HepG2 (cell line): ENCODE measurements at regions not wholly inside any gene's neighbourhood (a gene's known extent, or its start where the extent isn't known, plus 50 kb on each side); places are given as distances from the start of the nearest gene placed in this dataset.

Source experiments
- CREM ChIP-seq, 2 experiments: sonication (generic) in 1 of 2; formaldehyde crosslinking in 1 of 2; IDR thresholded peaks; 2 replicates each; pipeline versions ENCODE4 v1.4.0 to v1.6.1; 2016 to 2020; ENCODE audit warnings: antibody characterized with exemption in 1 of 2, mild to moderate bottlenecking in 1 of 2, missing genetic modification reagents in 1 of 2
- FOXA1 ChIP-seq, 2 experiments: fragments of 450-650 bp in 1 of 2; sonication (generic) in 1 of 2; formaldehyde crosslinking in 1 of 2; IDR thresholded peaks; 2 replicates each; pipeline versions ENCODE4 v1.4.0 to v1.6.1; 2016 to 2020; ENCODE audit warnings: missing genetic modification reagents in 1 of 2
- FOXM1 ChIP-seq: sonication (generic); formaldehyde crosslinking; IDR thresholded peaks from 2 replicates; pipeline ENCODE4 v1.5.0; 2020; ENCODE audit warnings: missing genetic modification reagents
- FOXP1 ChIP-seq, 2 experiments: fragments of 450-650 bp in 1 of 2; IDR thresholded peaks; 2 replicates each; pipeline ENCODE4 v1.6.1; 2017 to 2018; ENCODE audit warnings: antibody characterized with exemption in 1 of 2
- MIXL1 ChIP-seq: IDR thresholded peaks from 2 replicates; pipeline ENCODE4 v1.6.1; 2016
- ONECUT2 ChIP-seq: sonication (generic); formaldehyde crosslinking; IDR thresholded peaks from 2 replicates; pipeline ENCODE4 v1.4.0; 2020; ENCODE audit warnings: missing genetic modification reagents
- TCF7 ChIP-seq: sonication (generic); IDR thresholded peaks from 2 replicates; pipeline ENCODE4 v1.6.1; 2016; ENCODE audit warnings: antibody characterized with exemption, low read depth
- TEAD3 ChIP-seq: optimal IDR thresholded peaks from 2 replicates; pipeline ENCODE3; 2016; ENCODE audit warnings: borderline replicate concordance
- ZBTB7A ChIP-seq: sonication (generic); formaldehyde crosslinking; IDR thresholded peaks from 2 replicates; pipeline ENCODE4 v1.8.0; 2022; ENCODE audit warnings: mild to moderate bottlenecking, missing genetic modification reagents
- ZNF101 ChIP-seq: sonication (generic); formaldehyde crosslinking; IDR thresholded peaks from 2 replicates; pipeline ENCODE4 v1.4.0; 2020; ENCODE audit warnings: mild to moderate bottlenecking, low read depth, missing genetic modification reagents, borderline replicate concordance
- ZNF430 ChIP-seq: sonication (generic); formaldehyde crosslinking; IDR thresholded peaks from 2 replicates; pipeline ENCODE4 v1.9.0; 2021; ENCODE audit warnings: mild to moderate bottlenecking, missing genetic modification reagents
- ZNF546 ChIP-seq: sonication (generic); formaldehyde crosslinking; conservative IDR thresholded peaks from 2 replicates; pipeline ENCODE4 v1.8.1; 2023; ENCODE audit warnings: mild to moderate bottlenecking, missing genetic modification reagents
- ZNF614 ChIP-seq: IDR thresholded peaks from 2 replicates; pipeline ENCODE4 v1.6.1; 2018; ENCODE audit warnings: missing biosample characterization, missing genetic modification reagents, inconsistent platforms, borderline replicate concordance
- ZNF709 ChIP-seq: sonication (generic); formaldehyde crosslinking; IDR thresholded peaks from 2 replicates; pipeline ENCODE4 v1.5.0; 2020; ENCODE audit warnings: mild to moderate bottlenecking, missing genetic modification reagents
- TF ChIP-seq, protein P1 (sequence below), 2 experiments: IDR thresholded peaks; 2 replicates each; pipeline ENCODE4 v1.6.1; 2011 to 2012; ENCODE audit warnings: low read length in 2 of 2, borderline replicate concordance in 1 of 2, low read depth in 1 of 2, mild to moderate bottlenecking in 1 of 2, moderate library complexity in 1 of 2
- TF ChIP-seq, protein P2 (sequence below): IDR thresholded peaks from 2 replicates; pipeline ENCODE4 v1.4.0; 2020; ENCODE audit warnings: mild to moderate bottlenecking, missing genetic modification reagents
- TF ChIP-seq, protein P3 (sequence below): sonication (generic); formaldehyde crosslinking; IDR thresholded peaks from 2 replicates; pipeline ENCODE4 v1.8.1; 2023; ENCODE audit warnings: mild to moderate bottlenecking, missing genetic modification reagents, borderline replicate concordance
- TF ChIP-seq, protein P4 (sequence below): sonication (generic); formaldehyde crosslinking; IDR thresholded peaks from 2 replicates; pipeline ENCODE4 v1.5.1; 2020; ENCODE audit warnings: missing genetic modification reagents, mild to moderate bottlenecking, borderline replicate concordance

DNA sequence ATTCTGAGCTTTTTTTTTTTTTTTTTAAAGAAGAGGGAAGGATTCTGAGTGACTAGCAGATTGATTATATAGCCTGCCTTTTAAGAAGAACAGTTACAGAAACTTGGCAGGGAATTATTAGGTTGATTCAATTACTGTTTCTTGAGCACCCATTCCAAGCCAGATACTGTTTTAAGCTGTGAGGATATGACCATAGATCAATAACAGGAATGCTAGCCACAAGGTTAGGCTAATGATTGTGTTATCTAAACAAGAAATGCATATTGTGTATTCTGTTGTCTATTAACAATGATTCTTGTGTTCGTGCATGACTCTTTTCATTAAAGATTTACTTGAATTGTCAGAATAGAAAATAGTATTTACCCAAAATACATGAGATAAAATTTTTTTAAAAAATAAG, 67.1 kb downstream of the PRORP start (continued):
- TF ChIP-seq, protein P1, sequence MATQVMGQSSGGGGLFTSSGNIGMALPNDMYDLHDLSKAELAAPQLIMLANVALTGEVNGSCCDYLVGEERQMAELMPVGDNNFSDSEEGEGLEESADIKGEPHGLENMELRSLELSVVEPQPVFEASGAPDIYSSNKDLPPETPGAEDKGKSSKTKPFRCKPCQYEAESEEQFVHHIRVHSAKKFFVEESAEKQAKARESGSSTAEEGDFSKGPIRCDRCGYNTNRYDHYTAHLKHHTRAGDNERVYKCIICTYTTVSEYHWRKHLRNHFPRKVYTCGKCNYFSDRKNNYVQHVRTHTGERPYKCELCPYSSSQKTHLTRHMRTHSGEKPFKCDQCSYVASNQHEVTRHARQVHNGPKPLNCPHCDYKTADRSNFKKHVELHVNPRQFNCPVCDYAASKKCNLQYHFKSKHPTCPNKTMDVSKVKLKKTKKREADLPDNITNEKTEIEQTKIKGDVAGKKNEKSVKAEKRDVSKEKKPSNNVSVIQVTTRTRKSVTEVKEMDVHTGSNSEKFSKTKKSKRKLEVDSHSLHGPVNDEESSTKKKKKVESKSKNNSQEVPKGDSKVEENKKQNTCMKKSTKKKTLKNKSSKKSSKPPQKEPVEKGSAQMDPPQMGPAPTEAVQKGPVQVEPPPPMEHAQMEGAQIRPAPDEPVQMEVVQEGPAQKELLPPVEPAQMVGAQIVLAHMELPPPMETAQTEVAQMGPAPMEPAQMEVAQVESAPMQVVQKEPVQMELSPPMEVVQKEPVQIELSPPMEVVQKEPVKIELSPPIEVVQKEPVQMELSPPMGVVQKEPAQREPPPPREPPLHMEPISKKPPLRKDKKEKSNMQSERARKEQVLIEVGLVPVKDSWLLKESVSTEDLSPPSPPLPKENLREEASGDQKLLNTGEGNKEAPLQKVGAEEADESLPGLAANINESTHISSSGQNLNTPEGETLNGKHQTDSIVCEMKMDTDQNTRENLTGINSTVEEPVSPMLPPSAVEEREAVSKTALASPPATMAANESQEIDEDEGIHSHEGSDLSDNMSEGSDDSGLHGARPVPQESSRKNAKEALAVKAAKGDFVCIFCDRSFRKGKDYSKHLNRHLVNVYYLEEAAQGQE (IDR thresholded peaks at IDR 0.05; ENCODE audit: borderline replicate concordance in 1 of 2, low read depth in 1 of 2, low read length in 2 of 2) = no peak
- TF ChIP-seq ZNF546 (CRISPR knock-in tag) = no peak
- TF ChIP-seq, protein P2, sequence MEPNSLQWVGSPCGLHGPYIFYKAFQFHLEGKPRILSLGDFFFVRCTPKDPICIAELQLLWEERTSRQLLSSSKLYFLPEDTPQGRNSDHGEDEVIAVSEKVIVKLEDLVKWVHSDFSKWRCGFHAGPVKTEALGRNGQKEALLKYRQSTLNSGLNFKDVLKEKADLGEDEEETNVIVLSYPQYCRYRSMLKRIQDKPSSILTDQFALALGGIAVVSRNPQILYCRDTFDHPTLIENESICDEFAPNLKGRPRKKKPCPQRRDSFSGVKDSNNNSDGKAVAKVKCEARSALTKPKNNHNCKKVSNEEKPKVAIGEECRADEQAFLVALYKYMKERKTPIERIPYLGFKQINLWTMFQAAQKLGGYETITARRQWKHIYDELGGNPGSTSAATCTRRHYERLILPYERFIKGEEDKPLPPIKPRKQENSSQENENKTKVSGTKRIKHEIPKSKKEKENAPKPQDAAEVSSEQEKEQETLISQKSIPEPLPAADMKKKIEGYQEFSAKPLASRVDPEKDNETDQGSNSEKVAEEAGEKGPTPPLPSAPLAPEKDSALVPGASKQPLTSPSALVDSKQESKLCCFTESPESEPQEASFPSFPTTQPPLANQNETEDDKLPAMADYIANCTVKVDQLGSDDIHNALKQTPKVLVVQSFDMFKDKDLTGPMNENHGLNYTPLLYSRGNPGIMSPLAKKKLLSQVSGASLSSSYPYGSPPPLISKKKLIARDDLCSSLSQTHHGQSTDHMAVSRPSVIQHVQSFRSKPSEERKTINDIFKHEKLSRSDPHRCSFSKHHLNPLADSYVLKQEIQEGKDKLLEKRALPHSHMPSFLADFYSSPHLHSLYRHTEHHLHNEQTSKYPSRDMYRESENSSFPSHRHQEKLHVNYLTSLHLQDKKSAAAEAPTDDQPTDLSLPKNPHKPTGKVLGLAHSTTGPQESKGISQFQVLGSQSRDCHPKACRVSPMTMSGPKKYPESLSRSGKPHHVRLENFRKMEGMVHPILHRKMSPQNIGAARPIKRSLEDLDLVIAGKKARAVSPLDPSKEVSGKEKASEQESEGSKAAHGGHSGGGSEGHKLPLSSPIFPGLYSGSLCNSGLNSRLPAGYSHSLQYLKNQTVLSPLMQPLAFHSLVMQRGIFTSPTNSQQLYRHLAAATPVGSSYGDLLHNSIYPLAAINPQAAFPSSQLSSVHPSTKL (CRISPR knock-in tag) = peak; percentile 39
- no peak for TF ChIP-seq ZNF709 (CRISPR knock-in tag)
- TF ChIP-seq, protein P3, sequence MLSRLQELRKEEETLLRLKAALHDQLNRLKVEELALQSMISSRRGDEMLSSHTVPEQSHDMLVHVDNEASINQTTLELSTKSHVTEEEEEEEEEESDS (CRISPR knock-in tag) = no peak
- no peak for TF ChIP-seq FOXA1 (IDR thresholded peaks at IDR 0.05)
- peak; percentile 41; the same call in 1 of the 2 replicates for TF ChIP-seq FOXA1 (CRISPR knock-in tag; IDR thresholded peaks at IDR 0.05)
- TF ChIP-seq TCF7 = 0 out of 2 replicates have a peak, but pooled peaks have one; percentile 6
- TF ChIP-seq ONECUT2 (CRISPR knock-in tag) = peak; percentile 70
- no peak for TF ChIP-seq FOXP1 (IDR thresholded peaks at IDR 0.05)
- TF ChIP-seq FOXP1 (CRISPR knock-in tag; IDR thresholded peaks at IDR 0.05) = peak; percentile 71; the same call in 1 of the 2 replicates
- no peak for TF ChIP-seq ZNF430
- TF ChIP-seq ZNF614 = peak; percentile 28; the same call in 1 of the 2 replicates
- no peak for TF ChIP-seq ZBTB7A (CRISPR knock-in tag)
- TF ChIP-seq MIXL1 = peak; percentile 68; the same call in 1 of the 2 replicates
- peak; percentile 40 for TF ChIP-seq TEAD3 (CRISPR knock-in tag)
- no peak for TF ChIP-seq ZNF101 (CRISPR knock-in tag)
- TF ChIP-seq, protein P4, sequence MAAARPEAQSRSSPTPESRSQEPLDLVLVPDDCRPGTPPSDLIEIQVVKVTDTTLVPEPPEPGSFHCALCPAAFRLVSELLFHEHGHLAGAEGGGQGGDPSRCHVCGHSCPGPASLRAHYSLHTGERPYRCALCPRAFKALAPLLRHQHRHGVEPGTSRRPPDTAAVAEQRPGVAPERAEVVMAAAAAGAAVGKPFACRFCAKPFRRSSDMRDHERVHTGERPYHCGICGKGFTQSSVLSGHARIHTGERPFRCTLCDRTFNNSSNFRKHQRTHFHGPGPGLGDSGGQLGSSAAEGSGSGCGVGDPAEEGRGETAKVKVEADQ = 0 out of 2 replicates have a peak, but pooled peaks have one; percentile 37
- TF ChIP-seq CREM (IDR thresholded peaks at IDR 0.05) = peak; percentile 15; the same call in 1 of the 2 replicates
- TF ChIP-seq CREM (CRISPR knock-in tag; IDR thresholded peaks at IDR 0.05) = no peak
- no peak for TF ChIP-seq FOXM1 (CRISPR knock-in tag)
- TF ChIP-seq, all 625 proteins: peak for 19
